ENCODE measurements at regions not wholly inside any gene's neighbourhood (a gene's known extent, or its start where the extent isn't known, plus 50 kb on each side); places are given as distances from the start of the nearest gene placed in this dataset.

DNA sequence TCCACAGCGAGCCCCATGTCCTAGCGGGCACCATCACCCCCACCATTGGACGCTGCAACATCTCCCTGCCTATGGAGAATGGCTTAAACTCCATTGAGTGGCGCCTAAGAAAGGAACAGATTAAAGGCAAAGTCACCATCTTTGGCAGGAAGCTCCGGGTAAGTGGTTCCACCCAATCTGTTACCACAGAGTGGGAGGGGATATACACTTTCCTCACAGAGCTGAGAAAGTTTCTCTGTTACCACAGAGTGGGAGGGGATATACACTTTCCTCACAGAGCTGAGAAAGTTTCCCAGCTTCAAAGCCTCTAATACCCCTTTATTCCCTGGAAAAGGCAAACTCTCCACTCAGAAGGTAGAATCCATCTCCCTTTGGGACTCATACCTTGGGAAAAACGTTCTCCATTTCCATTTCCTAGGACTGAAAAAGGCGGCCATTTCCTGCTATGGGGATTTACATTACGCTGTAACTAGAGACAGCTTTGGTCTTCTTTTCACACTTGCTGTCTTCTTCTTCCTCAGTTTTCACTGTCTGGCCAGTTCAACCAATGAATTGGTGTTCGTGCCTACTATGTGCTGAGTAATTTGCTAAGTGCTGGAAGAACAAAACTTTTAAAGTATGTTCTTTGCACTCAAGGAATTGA is 63.4 kb upstream of the WWC1 start:
- DNase-seq = peak; percentile 57

- DNase-seq = no peak
Measured at GRCh38 chr5:168228668-168229067, 62.8 kb upstream of the WWC1 start.

DNA sequence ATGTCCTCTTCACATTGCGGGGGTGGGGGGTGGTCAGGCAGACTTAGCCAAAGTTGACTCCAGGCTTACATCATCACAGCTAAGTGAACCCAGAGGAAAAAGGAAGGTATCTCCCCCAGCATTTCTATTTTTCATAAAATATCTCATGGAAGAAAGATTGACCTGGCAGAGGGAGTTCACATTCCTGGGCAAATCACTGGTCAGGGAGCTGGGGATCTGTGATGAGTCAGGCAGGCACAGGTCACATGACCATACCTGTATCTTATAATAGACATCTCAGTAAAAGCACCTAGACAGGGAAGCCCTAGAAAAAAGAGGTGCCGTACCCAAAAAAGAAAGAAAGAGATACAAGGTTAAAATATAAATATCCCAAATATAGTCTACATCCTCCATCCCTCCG is 57.3 kb upstream of the WWC1 start:
- no peak for DNase-seq

DNA sequence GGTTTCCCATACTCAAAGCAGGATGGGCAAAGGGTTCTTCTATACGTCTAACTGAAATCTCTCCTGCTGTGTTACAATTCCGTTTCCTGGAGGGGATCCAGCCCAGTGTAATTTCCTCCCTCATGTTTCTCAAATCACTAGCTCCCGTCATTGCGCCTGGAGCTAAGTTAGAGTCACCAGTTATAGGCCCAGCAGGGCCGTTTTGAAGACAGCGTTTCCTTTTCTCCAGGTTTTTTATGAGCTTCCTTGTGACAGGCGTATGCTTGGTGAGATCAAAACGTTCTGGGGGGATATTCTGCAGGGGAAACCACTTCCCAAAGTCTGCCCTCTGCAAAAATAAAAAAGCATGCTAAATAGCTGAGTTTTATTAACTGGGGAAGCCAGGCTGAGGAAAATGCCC is 53.0 kb upstream of the WWC1 start:
- no peak for DNase-seq

DNA sequence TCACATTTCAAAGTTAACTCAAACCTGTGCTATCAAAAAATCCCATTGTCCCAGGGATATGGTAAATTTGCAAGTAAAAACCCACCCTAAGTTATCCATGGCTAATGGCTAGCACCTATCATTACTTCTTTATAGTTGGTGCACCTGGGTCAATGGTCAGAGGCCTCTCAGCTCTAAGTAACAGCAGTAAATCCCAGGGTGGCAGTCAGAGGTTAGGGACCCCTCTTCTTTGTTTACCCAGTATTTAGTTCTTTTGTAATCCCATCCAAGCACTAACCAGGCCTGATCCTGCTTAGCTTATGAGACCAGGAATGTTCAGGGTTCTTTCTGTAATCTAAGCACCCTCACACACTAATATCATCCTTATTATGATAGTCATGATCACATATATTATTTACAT is 52.1 kb upstream of the WWC1 start:
- DNase-seq = no peak
